PC-3 (cell line): ENCODE measurements at regions not wholly inside any gene's neighbourhood (a gene's known extent, or its start where the extent isn't known, plus 50 kb on each side); places are given as distances from the start of the nearest gene placed in this dataset.

Experiments used
- CTCF ChIP-seq: fragments of 300-600 bp; sonication (generic); conservative IDR thresholded peaks from 2 replicates; pipeline ENCODE4 v1.5.1; 2017; ENCODE audit warnings: antibody characterized with exemption, low read depth, mild to moderate bottlenecking, low read length
- EZH2 ChIP-seq: fragments of 300-600 bp; sonication (generic); IDR thresholded peaks from one replicate; pipeline ENCODE4 v1.6.1; 2017; ENCODE audit warnings: antibody characterized with exemption, mild to moderate bottlenecking, low read length; ENCODE audit not compliant: unreplicated experiment
- EZH2phosphoT487 ChIP-seq: fragments of 300-600 bp; sonication (generic); IDR thresholded peaks from 2 replicates; pipeline ENCODE4 v1.6.1; 2018; ENCODE audit warnings: mild to moderate bottlenecking, antibody characterized with exemption, low read length, borderline replicate concordance

- no peak for TF ChIP-seq CTCF
- no peak for TF ChIP-seq EZH2
- no peak for TF ChIP-seq EZH2phosphoT487
Measured at GRCh38 chr1:168407832-168408538, 127.3 kb downstream of the TBX19 start.
